ENCODE measurements at regions not wholly inside any gene's neighbourhood (a gene's known extent, or its start where the extent isn't known, plus 50 kb on each side); places are given as distances from the start of the nearest gene placed in this dataset.

DNA sequence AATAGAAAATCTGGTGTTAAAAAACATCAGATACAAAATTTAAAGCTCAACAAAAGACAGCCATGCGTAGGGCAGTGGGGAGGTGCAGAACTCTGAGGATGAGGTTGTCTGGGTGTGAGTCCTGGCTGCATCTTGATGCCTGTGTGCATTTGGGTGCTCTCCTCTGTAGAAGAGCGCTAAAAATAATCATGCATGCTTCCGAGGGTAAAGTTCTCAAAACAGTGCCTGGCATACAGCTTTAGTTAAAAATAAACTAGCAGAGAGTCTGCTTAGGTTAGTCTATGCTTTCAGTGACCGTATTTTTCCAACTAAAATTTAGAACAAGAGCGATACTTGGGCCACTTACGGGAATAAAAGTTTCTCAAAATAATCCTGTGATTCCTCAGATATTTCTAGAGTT lies 55.5 kb upstream of the SPATA31C2 start:
- no peak for ATAC-seq
- intact Hi-C loops (cut with DNase I), result no loop called here
- DNase-seq (ENCODE audit: low spot score), result no peak

- intact Hi-C loops (cut with DNase I), result no loop called here
- ATAC-seq (no peak), DNase-seq (ENCODE audit: low spot score) (no peak)
Observed at GRCh38 chr9:88191456-88191855, 53.2 kb upstream of the SPATA31C2 start.

- intact Hi-C loops (cut with DNase I), result no loop called here
- ATAC-seq, result no peak
- no peak for DNase-seq (ENCODE audit: low spot score)
Observed at GRCh38 chr9:88189371-88189770, 51.1 kb upstream of the SPATA31C2 start.

All from sciatic nerve (tissue), 2 donors.